HG02973 (cell line): ENCODE measurements at regions not wholly inside any gene's neighbourhood (a gene's known extent, or its start where the extent isn't known, plus 50 kb on each side); places are given as distances from the start of the nearest gene placed in this dataset.
"Not testable (repeated sequence)": the region's sequence is repeated elsewhere in the genome, so short reads cannot be mapped to it uniquely, and the experiment has no call there.

ENCODE experiments used
- ATAC-seq: cut with Tn5 transposase; IDR thresholded peaks from one replicate; pipeline ENCODE4 v1.9.1; 2021; ENCODE audit warnings: moderate library complexity; ENCODE audit not compliant: unreplicated experiment

DNA sequence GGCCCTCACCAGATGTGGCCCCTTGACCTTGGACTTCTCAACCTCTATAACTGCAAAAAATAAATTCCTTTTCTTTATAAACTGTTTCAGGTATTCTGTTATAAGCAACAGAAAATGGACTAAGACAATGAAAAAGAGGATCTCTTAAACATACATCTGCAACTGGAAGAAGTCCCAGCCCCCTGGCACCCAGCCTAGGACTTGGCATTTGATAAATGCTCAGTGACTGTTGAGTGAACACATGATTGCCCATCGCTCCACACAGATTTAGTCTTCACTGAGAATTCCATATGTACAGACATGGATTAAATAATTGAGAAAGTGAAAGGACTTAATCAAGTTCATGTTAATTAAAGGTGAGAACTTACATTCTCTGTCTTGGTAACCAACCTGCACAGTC, 344.9 kb upstream of the RUNX1 start:
- ATAC-seq, result no peak

DNA sequence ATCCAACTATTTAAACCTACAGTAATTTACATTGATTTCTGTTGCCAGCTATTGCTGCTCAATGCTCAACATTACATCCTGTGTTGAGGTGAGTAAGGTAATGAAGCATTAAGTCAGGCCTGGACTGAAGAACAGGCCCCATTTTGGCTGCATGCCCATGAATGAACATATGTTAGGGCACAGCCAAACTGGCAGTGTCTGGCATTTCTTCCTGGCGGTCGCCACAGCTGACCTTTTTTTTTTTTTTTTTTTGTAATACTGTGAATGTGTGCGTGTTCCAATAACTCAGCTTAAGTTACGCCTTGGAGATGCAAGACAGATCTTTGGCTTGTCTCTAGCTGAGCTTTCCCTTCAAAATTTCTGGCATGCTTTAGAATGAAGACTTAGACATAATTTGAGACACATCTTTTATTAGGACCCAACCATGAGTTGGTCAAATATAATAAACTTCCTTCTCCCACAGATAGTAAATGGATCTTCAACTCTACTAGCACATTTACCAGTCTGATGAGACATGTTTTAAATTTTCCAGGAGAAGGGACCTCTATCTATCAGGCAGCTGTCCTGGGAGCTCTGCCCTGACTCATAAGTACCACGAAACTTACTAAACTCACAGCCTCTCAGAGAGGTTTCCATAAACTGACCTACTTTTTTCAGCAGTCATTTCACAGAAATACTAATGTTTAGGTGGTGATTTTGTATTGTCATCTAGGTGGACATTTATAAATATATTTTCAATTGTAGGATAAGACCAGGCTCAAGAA, 341.1 kb upstream of the RUNX1 start:
- ATAC-seq, result no peak

DNA sequence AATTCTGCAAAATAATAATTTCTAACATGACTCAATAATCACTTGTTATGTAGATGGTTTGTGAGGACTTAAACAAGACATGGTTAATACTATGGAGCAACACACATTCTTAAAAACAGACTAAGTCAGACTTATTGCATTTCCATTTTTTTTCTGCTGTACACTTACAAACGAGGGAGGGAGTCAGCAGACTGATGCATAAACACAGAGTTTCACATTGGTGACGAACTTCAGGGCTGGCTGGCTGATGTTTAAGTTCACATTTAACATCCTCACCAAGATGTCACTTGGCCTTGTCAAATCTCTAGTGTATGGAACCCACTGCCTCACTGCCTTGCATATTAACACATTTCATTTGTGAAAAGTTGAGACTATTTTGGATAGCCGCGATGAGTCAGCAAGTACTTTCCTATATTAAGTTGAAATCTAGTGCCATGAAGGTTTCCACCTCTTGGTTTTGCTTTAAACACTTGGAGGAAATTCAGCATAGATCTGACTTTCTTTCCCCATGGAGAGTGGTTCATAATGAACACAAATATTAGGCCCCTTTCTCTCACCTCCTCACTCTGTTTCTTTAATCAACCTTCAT, 337.5 kb upstream of the RUNX1 start:
- ATAC-seq, result no peak

DNA sequence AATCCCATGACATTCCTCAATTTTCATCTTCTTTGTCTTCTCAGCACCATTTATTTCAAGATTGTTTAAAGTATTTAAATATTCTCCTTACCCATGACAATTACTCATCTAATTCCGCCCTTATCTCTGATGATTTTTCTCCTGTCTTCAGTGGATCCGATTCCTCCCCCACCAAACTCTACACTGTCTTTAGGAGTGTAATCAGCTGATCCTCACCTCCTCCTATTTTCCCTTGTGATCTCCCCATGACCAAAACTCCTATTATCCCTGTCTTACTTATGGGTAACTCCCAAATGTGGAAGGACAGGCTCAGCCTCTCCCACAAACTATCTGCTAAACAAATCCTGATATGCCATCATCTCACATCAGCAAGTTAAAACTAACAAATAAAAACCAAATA, 335.3 kb upstream of the RUNX1 start:
- no peak for ATAC-seq

DNA sequence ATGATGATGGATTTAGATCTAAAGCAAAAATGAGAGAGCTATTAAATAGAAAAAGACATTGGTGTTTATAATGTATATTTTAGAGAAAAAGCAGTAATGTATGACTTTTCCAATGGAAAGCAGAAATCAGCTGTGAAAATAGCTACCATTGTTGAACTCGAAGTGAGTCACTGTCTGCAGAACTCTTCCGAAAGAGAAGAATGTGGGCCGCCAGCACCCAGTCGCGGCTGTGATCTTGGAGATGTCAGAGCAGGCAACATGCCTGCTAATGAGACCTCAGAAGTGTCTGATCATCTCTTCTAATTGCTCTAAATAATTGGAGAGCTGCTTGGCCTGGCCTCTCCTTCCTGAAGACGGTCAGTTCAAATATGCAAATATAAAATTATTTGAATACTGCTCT, 333.6 kb upstream of the RUNX1 start:
- ATAC-seq, result no peak

DNA sequence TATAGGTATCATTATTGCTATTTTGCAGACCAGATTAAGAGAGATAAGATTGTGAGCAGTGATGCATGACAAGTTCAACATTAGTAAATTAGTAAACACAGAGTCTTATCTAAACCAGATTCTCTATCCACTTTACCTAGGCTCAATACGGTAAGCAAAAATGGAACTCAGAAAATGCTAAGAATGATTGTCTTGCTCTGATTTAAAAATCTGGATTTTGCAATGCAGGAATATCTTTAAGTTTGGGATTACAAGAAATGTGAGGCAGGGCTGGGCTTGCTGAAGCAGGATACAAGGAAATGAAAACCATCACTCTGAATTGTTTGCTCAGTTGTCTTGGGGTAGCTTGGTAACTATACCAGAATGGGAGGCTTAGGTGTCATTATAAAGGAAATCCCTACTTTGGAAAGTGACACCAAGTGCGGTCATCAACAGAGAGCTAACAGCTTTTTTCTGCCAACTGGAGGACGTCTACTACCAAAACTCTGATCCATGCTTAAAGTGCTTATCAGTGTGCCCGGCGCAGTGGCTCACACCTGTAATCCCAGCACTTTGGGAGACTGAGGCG, 332.7 kb upstream of the RUNX1 start:
- no peak for ATAC-seq

DNA sequence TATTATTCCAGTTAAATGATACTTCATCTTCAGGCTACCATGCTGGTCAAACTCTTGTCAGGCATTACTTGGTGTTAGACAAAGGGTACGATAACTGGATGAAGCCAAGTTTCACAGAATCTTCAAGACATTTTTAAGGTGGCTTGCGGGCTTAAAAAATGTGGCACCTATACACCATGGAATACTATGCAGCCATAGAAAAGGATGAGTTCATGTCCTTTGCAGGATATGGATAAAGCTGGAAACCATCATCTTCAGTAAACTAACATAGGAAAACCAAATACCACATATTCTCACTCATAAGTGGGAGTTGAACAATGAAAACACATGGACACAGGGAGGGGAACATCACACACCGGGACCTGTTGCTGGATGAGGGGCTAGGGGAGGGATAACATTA, 331.2 kb upstream of the RUNX1 start:
- ATAC-seq, result not testable (repeated sequence)

DNA sequence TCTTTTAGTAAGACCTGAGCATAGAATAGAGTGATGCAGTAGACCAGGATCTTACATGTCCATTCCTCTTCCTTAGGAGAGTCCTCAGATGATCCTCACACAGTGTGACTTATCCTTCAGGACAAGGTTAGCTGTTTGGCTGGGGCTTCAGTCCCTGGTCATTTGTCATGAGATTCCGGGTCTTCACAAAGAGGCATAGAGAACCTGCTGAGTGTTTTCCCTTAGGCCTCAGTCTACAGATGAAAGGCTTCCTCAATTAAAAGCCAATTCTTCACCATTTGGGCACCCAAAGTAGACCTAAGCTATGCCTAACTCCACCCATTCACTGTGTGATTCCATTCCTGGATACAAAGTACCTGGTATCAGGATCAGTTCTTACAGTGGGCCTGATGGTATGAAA, 329.8 kb upstream of the RUNX1 start:
- ATAC-seq, result no peak

DNA sequence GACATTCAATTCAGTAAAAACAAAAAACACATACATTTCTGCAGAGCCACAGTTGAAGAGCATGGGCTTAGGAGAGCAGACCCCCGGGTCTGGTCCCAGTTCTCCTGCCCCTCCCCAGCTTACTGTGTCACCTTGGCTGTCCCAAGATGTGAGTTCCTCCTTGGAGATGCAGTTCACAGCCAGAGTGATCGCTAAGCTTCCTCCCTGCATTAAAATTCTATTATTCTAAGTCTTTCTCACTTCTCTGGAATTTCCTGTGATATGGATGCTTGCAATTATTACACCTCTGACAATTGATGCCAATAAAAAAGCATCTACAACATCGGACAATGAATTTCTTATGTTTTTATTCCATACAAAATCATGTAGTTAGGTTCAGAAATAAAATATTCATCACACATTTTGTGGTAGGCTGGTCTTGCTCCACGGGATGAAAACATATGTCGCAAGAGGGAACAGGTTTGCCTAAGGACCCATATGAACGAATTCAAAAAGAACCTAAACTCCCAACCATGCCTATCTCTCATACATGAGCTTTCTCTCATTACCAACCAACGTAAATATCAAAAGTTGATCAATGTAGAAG, 328.5 kb upstream of the RUNX1 start:
- ATAC-seq, result no peak

DNA sequence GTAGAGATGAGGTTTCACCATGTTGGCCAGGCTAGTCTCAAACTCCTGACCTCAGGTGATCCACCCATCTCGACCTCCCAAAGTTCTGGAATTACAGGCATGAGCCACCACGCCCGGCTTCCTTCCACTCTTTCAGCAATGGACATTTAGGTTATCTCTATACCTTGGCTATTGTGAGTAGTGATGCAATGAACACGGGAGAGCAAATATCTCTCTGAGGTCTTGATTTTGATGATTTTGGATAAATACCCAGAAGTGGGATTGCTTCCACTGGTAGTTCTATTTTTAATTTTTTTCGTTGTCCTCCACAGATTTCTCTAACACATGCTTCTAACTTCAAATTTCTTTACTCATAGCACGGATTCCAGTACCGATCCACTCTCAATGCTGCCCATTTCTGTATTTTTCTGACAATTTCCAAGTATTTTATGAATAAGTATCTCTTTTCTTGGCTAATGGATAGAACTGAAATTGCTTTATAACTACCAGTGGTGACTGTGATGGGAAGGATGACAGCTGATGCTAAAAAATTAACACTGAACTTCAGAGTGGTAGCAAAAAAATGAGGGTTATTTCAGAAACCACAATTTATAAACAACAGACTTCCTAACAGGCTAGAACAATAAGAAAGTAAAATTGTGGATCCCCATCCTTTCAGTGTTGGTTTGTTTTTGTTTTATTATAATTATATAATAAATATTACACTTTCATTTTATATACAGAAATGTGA, 327.5 kb upstream of the RUNX1 start:
- no peak for ATAC-seq

DNA sequence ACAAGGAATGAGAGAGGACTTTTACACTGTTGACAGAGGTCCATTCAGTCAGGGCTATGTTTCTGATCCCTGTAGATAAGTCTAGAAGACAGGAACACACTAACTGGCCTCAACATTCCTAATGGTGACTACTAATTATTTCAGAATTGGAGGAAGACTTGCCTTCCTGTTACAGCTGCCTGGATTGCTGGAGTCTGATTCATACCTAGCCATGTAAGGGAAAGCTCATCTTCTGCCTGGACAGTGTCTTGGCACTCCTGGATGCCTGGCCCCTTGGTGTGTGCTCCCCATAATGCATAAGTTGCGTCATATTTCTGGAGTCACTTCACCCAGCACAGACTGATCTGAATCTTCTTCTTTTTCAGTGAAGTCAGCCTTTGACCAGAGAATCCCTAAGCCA, 326.0 kb upstream of the RUNX1 start:
- no peak for ATAC-seq

DNA sequence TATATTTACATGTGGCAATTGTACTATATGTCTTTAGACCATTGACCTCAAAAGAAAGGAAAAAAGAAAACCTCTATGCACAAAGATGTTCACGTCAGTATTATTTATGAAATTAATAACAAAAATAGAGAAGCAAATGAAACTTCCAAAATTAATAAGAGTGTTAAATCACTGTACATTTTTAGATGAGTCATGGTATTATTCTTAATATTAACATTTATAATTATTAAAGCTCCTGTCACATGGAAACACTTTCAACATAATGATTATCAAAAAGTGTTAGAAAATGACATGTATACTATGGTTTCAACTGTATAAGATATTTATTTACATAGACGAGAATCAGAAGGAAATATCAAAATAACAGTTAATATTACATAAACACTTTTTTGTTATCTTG, 324.9 kb upstream of the RUNX1 start:
- ATAC-seq, result no peak

DNA sequence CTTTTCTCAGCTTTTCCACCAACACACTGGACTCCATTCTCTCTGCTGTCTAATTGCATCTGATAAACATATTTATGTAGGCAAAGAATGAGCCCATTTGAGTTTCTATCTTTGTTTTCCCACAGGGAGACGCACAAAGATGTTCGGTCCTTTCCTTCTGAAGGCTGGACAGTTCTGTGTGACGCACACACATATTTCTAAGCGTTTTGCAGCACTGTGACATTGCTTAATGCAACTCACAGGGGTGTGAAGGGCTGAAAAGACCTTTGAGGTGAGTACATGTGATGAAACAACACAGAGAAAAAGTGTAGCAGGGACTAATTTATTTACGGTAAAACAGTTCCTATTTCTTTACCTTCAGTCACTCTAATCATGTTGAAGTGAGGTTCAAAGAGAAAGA, 323.1 kb upstream of the RUNX1 start:
- no peak for ATAC-seq

DNA sequence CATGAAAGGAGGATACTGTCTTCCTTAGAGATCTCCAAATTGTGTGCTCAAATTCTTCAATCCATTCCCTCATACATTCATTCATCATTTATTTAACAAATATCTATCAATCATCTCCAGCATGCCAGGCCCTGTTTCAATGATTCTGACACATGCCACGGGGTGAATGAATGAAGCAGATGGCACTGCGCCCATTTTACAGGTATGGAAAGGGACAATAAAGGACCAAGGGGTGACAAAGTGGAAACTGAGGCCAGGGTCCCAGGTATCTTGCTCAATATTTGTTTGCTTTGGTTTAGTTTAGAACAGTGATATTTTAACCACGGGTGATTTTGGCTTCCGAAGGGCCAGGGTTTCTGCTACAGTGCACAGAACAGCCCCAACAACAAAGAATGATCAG, 321.6 kb upstream of the RUNX1 start:
- no peak for ATAC-seq

DNA sequence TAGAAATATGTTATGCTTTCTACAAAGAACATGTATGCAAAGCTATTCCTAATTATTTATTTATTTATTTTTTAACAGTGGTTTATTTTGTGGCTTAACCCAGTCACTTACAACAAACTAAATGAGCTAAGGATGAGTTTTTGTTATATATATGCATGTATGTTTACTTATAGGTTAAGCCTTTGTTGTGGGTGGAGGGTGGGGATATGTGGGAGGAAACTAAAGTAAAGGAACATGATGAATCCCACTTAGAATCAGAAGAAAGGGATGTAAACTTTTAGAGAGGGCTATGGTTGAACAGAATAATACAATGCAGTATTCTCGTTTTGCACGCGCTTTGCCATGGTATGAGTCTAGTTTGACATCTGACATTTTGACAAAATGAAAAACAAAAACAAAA, 321.0 kb upstream of the RUNX1 start:
- no peak for ATAC-seq

DNA sequence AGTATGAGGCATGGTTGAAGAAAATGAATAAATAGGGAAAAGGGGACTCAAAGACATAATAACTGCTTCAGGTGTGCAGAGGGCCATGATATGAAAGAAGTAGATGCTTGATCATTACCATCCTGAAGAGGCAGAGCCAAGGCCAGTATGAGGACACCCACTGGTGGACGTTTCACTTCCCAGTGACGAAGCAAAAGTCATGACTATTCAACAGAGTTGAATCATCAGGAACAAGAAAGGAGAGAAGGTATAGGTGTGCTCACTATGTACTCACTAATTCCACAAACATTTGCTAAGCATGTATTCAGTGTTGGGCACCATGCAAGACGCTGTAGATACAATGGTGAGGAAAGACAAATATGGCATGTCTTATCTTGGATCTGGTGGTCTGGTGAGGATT, 319.2 kb upstream of the RUNX1 start:
- no peak for ATAC-seq

DNA sequence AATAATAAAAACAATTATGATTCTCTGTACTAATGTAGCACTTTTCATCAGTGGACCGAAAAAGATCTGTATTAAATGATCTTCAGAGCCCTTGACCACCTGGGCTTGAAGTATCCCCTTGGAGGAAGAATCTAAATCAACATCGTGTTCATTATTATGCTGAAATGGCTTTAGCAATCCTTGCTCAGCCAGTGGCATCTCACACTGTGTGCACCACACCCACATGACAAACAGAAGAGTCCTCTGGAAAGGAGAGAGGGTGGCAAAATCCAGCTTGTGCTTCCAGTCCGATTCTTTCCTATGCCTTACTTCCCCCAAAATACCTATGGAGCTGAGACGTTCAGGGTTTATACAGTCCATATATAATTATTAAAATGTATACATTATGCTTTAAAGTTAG, 318.5 kb upstream of the RUNX1 start:
- no peak for ATAC-seq

DNA sequence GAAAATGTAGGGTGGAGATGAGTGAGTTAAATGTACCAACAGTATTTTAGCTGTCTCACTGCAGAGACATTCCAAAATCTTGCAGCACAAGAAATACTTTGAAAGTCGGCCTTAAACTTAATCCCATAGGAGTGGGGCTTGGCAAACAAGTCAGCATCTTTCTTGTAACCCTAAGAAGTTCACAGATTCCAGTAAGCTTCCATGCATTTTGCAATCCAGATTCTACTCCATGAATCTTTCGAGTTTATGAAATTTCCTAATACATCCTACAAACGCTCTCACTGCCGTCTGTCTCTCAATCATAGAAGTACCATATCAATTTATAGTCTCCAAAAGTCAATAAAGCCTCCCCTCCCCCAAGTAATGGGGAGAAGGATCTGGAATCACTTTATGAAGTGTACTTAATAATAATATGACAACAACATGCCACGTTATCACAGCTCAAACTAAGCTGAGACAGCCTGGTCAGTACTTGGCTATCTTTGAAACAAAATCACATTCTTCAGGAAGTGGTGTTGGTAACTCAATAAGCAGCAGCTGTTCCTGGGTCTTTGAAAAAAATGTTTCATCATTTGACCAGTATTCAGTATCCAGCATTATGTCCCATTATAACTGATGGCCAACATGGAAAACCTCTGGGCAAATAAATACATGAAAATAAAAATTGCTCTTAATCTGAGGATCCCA, 317.4 kb upstream of the RUNX1 start:
- ATAC-seq, result no peak

DNA sequence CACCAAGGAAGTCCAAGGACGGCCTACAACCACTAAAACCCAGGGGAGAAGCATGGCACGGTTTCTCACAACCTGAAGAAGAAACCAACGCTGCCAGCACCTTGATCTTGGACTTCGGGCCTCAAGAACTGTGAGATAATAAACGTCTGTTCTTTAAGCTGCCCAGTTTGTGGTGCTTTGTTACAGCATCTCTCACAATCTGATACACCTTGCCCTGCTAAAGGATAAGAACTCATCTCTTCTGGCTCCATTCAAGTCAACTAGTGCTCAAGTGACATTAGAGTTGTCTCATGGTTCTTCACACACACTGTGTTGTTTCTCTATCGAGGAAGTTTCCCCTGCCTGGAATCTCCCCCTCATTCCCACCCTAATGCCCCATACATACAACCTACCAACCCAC, 314.4 kb upstream of the RUNX1 start:
- ATAC-seq, result no peak

DNA sequence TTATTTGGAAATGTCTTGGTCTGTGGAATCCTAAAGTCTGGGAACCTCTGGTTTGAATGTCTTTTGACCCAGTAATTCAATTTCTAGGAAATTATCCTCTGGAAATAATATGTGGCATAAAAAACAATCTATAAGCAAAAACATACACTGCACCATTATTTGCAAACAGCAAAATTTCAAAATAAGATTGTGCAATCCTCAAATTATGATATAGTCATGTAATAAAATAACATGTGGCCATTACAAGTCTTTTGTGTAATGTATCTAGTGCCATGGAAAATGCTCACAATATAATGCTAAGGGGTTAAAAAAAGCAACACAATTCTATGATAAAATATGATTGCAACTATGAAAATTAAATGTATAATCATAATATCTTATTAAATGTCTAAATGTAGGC, 312.9 kb upstream of the RUNX1 start:
- ATAC-seq, result no peak
